Stimulated activated naive B cell treated with anti-CD40 and anti-IgM and Interleukin-4, amounts not matched to agents 10 μg/mL and 1 μg/mL and 100 μg/mL, for 72 hours (primary cell): ENCODE measurements at regions not wholly inside any gene's neighbourhood (a gene's known extent, or its start where the extent isn't known, plus 50 kb on each side); places are given as distances from the start of the nearest gene placed in this dataset.

Source experiments
- ATAC-seq, 2 donors: fragments of 150-1000 bp; cut with Tn5 transposase; replicated peaks; 2 replicates each; pipeline ENCODE4 v1.10.0; 2021; ENCODE audit warnings: moderate library complexity in 1 of 2
- DNase-seq: peaks from one replicate; pipeline ENCODE4 v3.0.0; 2021
- H3K27ac Mint-ChIP-seq: one replicate; pipeline ENCODE4 v1.8.0; 2022; ENCODE audit warnings: mild to moderate bottlenecking, mixed read lengths
- H3K27me3 Mint-ChIP-seq, 2 donors: one replicate each; pipeline ENCODE4 v1.8.0; 2022; ENCODE audit warnings: mixed read lengths in 2 of 2
- H3K36me3 Mint-ChIP-seq, 2 donors: one replicate each; pipeline ENCODE4 v1.8.0; 2022; ENCODE audit warnings: mixed read lengths in 2 of 2, mild to moderate bottlenecking in 1 of 2
- H3K4me1 Mint-ChIP-seq, 2 donors: one replicate each; pipeline ENCODE4 v1.8.0; 2022; ENCODE audit warnings: mixed read lengths in 2 of 2, mild to moderate bottlenecking in 1 of 2
- H3K4me3 Mint-ChIP-seq, 2 donors: one replicate each; pipeline ENCODE4 v1.8.0; 2022; ENCODE audit warnings: mild to moderate bottlenecking in 2 of 2, mixed read lengths in 2 of 2, moderate library complexity in 1 of 2
- H3K9me3 Mint-ChIP-seq, 2 donors: one replicate each; pipeline ENCODE4 v1.8.0; 2022; ENCODE audit warnings: mixed read lengths in 2 of 2, mild to moderate bottlenecking in 1 of 2

GRCh38 chr1:209384710-209385550 lies 198.6 kb upstream of the CAMK1G start:
- H3K27me3 Mint-ChIP-seq, result no peaks in the 10 kb centered on the region
- DNase-seq, result no peak
- H3K27ac Mint-ChIP-seq, result no peak overlapping the region
- no peak overlapping the region for H3K4me3 Mint-ChIP-seq
- H3K9me3 Mint-ChIP-seq, result no peaks in the 10 kb centered on the region
- no peak for ATAC-seq
- no peaks in the 10 kb centered on the region for H3K36me3 Mint-ChIP-seq
- no peaks in the 10 kb centered on the region for H3K4me1 Mint-ChIP-seq

- ATAC-seq (no peak), DNase-seq (no peak)
- Mint-ChIP-seq H3K27me3 (no peaks in the 10 kb centered on the region), H3K4me3 (no peak overlapping the region), H3K36me3 (no peaks in the 10 kb centered on the region), H3K27ac (no peak overlapping the region), H3K9me3 (no peaks in the 10 kb centered on the region), H3K4me1 (no peaks in the 10 kb centered on the region)
Measured at GRCh38 chr1:209386156-209386555, 197.4 kb upstream of the CAMK1G start.

GRCh38 chr1:209387271-209387968 lies 196.1 kb upstream of the CAMK1G start:
- no peak overlapping the region for H3K4me3 Mint-ChIP-seq
- H3K4me1 Mint-ChIP-seq, result no peaks in the 10 kb centered on the region
- H3K27ac Mint-ChIP-seq, result no peak overlapping the region
- no peak for ATAC-seq
- DNase-seq, result no peak
- H3K36me3 Mint-ChIP-seq, result no peaks in the 10 kb centered on the region
- no peaks in the 10 kb centered on the region for H3K9me3 Mint-ChIP-seq
- H3K27me3 Mint-ChIP-seq, result no peaks in the 10 kb centered on the region

GRCh38 chr1:209387969-209388329 lies 195.6 kb upstream of the CAMK1G start:
- no peaks in the 10 kb centered on the region for H3K4me1 Mint-ChIP-seq
- ATAC-seq (no peak), DNase-seq (no peak)
- H3K27ac Mint-ChIP-seq, result no peak overlapping the region
- H3K36me3 Mint-ChIP-seq, result no peaks in the 10 kb centered on the region
- H3K27me3 Mint-ChIP-seq, result no peaks in the 10 kb centered on the region
- H3K9me3 Mint-ChIP-seq, result no peaks in the 10 kb centered on the region
- H3K4me3 Mint-ChIP-seq, result no peak overlapping the region

GRCh38 chr1:209388358-209388757 lies 195.2 kb upstream of the CAMK1G start:
- DNase-seq (no peak), ATAC-seq (no peak)
- H3K36me3 Mint-ChIP-seq, result no peaks in the 10 kb centered on the region
- no peak overlapping the region for H3K4me3 Mint-ChIP-seq
- H3K27me3 Mint-ChIP-seq, result no peaks in the 10 kb centered on the region
- H3K27ac Mint-ChIP-seq, result no peak overlapping the region
- H3K9me3 Mint-ChIP-seq, result no peaks in the 10 kb centered on the region
- H3K4me1 Mint-ChIP-seq, result no peaks in the 10 kb centered on the region

- no peak overlapping the region for H3K4me3 Mint-ChIP-seq
- no peak for ATAC-seq
- no peak for DNase-seq
- H3K27ac Mint-ChIP-seq, result no peak overlapping the region
- no peaks in the 10 kb centered on the region for H3K36me3 Mint-ChIP-seq
- H3K4me1 Mint-ChIP-seq, result no peaks in the 10 kb centered on the region
- H3K9me3 Mint-ChIP-seq, result no peaks in the 10 kb centered on the region
- no peaks in the 10 kb centered on the region for H3K27me3 Mint-ChIP-seq
Measured at GRCh38 chr1:209389258-209389657, 194.3 kb upstream of the CAMK1G start.

GRCh38 chr1:209389975-209390374 lies 193.5 kb upstream of the CAMK1G start:
- no peak for DNase-seq
- Mint-ChIP-seq H3K36me3 (no peaks in the 10 kb centered on the region), H3K4me1 (no peaks in the 10 kb centered on the region), H3K9me3 (no peaks in the 10 kb centered on the region), H3K27ac (no peak overlapping the region), H3K27me3 (no peaks in the 10 kb centered on the region), H3K4me3 (no peak overlapping the region)
- ATAC-seq, result no peak

GRCh38 chr1:209390764-209391163 lies 192.8 kb upstream of the CAMK1G start:
- H3K4me3 Mint-ChIP-seq, result no peak overlapping the region
- no peaks in the 10 kb centered on the region for H3K4me1 Mint-ChIP-seq
- peaks cover 0 to 5% of the 10 kb centered on the region in 2 donors for H3K27me3 Mint-ChIP-seq
- no peak overlapping the region for H3K27ac Mint-ChIP-seq
- no peaks in the 10 kb centered on the region for H3K9me3 Mint-ChIP-seq
- no peak for ATAC-seq
- no peaks in the 10 kb centered on the region for H3K36me3 Mint-ChIP-seq
- no peak for DNase-seq

- ATAC-seq (no peak), DNase-seq (no peak)
- H3K4me1 Mint-ChIP-seq, result no peaks in the 10 kb centered on the region
- no peak overlapping the region for H3K4me3 Mint-ChIP-seq
- no peaks in the 10 kb centered on the region for H3K36me3 Mint-ChIP-seq
- H3K9me3 Mint-ChIP-seq, result no peaks in the 10 kb centered on the region
- H3K27ac Mint-ChIP-seq, result no peak overlapping the region
- peaks cover 0 to 5% of the 10 kb centered on the region in 2 donors for H3K27me3 Mint-ChIP-seq
Measured at GRCh38 chr1:209391792-209392191, 191.7 kb upstream of the CAMK1G start.

- Mint-ChIP-seq H3K27ac (peak overlapping the region; percentile 5), H3K4me3 (no peak overlapping the region), H3K36me3 (no peaks in the 10 kb centered on the region), H3K4me1 (no peaks in the 10 kb centered on the region), H3K9me3 (no peaks in the 10 kb centered on the region), H3K27me3 (peaks cover 0 to 5% of the 10 kb centered on the region in 2 donors)
- DNase-seq (no peak), ATAC-seq (no peak)
Measured at GRCh38 chr1:209395169-209395568, 188.3 kb upstream of the CAMK1G start.

GRCh38 chr1:209397371-209397770 lies 186.1 kb upstream of the CAMK1G start:
- Mint-ChIP-seq H3K27me3 (peaks cover 0 to 5% of the 10 kb centered on the region in 2 donors), H3K4me1 (no peaks in the 10 kb centered on the region), H3K36me3 (no peaks in the 10 kb centered on the region), H3K27ac (no peak overlapping the region), H3K9me3 (no peaks in the 10 kb centered on the region), H3K4me3 (no peak overlapping the region)
- ATAC-seq (no peak), DNase-seq (no peak)

GRCh38 chr1:209397910-209398309 lies 185.6 kb upstream of the CAMK1G start:
- DNase-seq, result no peak
- Mint-ChIP-seq H3K4me3 (no peak overlapping the region), H3K36me3 (no peaks in the 10 kb centered on the region), H3K27me3 (peaks cover 0 to 5% of the 10 kb centered on the region in 2 donors), H3K27ac (no peak overlapping the region), H3K4me1 (no peaks in the 10 kb centered on the region), H3K9me3 (no peaks in the 10 kb centered on the region)
- no peak for ATAC-seq

- H3K27ac Mint-ChIP-seq, result no peak overlapping the region
Measured at GRCh38 chr1:209398313-209398991, 185.1 kb upstream of the CAMK1G start.

GRCh38 chr1:209399800-209400199 lies 183.7 kb upstream of the CAMK1G start:
- peaks cover 0 to 5% of the 10 kb centered on the region in 2 donors for H3K27me3 Mint-ChIP-seq
- no peak overlapping the region for H3K4me3 Mint-ChIP-seq
- H3K9me3 Mint-ChIP-seq, result no peaks in the 10 kb centered on the region
- DNase-seq (no peak), ATAC-seq (no peak)
- no peaks in the 10 kb centered on the region for H3K36me3 Mint-ChIP-seq
- no peak overlapping the region for H3K27ac Mint-ChIP-seq
- no peaks in the 10 kb centered on the region for H3K4me1 Mint-ChIP-seq

More at GRCh38 chr1:209398313-209398991, 185.1 kb upstream of the CAMK1G start:
- no peaks in the 10 kb centered on the region for H3K9me3 Mint-ChIP-seq
- no peaks in the 10 kb centered on the region for H3K4me1 Mint-ChIP-seq
- no peak for ATAC-seq
- peaks cover 0 to 5% of the 10 kb centered on the region in 2 donors for H3K27me3 Mint-ChIP-seq
- no peaks in the 10 kb centered on the region for H3K36me3 Mint-ChIP-seq
- DNase-seq, result no peak
- no peak overlapping the region for H3K4me3 Mint-ChIP-seq
